GM06990 (cell line): ENCODE measurements at regions not wholly inside any gene's neighbourhood (a gene's known extent, or its start where the extent isn't known, plus 50 kb on each side); places are given as distances from the start of the nearest gene placed in this dataset.

Experiments
- DNase-seq: peaks from one replicate; pipeline ENCODE4 v3.0.0-alpha.2; 2011; ENCODE audit not compliant: insufficient read length; ENCODE audit errors: extremely low read depth
- H3K27me3 ChIP-seq: replicated peaks from 2 replicates; pipeline ENCODE4 v1.6.0; 2011; ENCODE audit warnings: low read length; ENCODE audit not compliant: control insufficient read depth, insufficient read depth
- H3K36me3 ChIP-seq: 2 replicates; pipeline ENCODE4 v1.5.1; 2011; ENCODE audit warnings: low read length; ENCODE audit not compliant: control insufficient read depth, insufficient read depth
- H3K4me3 ChIP-seq: replicated peaks from 2 replicates; pipeline ENCODE4 v1.5.1; 2011; ENCODE audit warnings: low read depth, mild to moderate bottlenecking, control low read depth, low read length
- CTCF ChIP-seq: IDR thresholded peaks from 2 replicates; pipeline ENCODE4 v1.5.1; 2011; ENCODE audit warnings: low read length, control low read depth, mild to moderate bottlenecking, inconsistent platforms; ENCODE audit not compliant: insufficient read depth, poor library complexity, severe bottlenecking

GRCh38 chr2:126504949-126505348, 151.0 kb upstream of the GYPC start:
- H3K4me3 ChIP-seq, result no peak overlapping the region
- no peaks in the 10 kb centered on the region for H3K27me3 ChIP-seq
- TF ChIP-seq CTCF, result no peak
- no peaks in the 10 kb centered on the region for H3K36me3 ChIP-seq
- DNase-seq, result no peak

GRCh38 chr2:126506786-126507185, 149.2 kb upstream of the GYPC start:
- TF ChIP-seq CTCF, result no peak
- no peak for DNase-seq
- no peaks in the 10 kb centered on the region for H3K27me3 ChIP-seq
- no peak overlapping the region for H3K4me3 ChIP-seq
- no peaks in the 10 kb centered on the region for H3K36me3 ChIP-seq

GRCh38 chr2:126507425-126507911, 148.5 kb upstream of the GYPC start:
- Histone ChIP-seq H3K27me3 (no peaks in the 10 kb centered on the region), H3K36me3 (no peaks in the 10 kb centered on the region), H3K4me3 (no peak overlapping the region)
- no peak for TF ChIP-seq CTCF
- no peak for DNase-seq

- DNase-seq, result no peak
- TF ChIP-seq CTCF, result no peak
- Histone ChIP-seq H3K27me3 (no peaks in the 10 kb centered on the region), H3K4me3 (no peak overlapping the region), H3K36me3 (no peaks in the 10 kb centered on the region)
Observed at GRCh38 chr2:126510356-126510755, 145.6 kb upstream of the GYPC start.

- no peak for DNase-seq
- H3K36me3 ChIP-seq, result no peaks in the 10 kb centered on the region
- no peak for TF ChIP-seq CTCF
- H3K4me3 ChIP-seq, result no peak overlapping the region
- no peaks in the 10 kb centered on the region for H3K27me3 ChIP-seq
Observed at GRCh38 chr2:126510960-126511359, 145.0 kb upstream of the GYPC start.

GRCh38 chr2:126512026-126512425, 143.9 kb upstream of the GYPC start:
- Histone ChIP-seq H3K4me3 (no peak overlapping the region), H3K36me3 (no peaks in the 10 kb centered on the region), H3K27me3 (no peaks in the 10 kb centered on the region)
- no peak for TF ChIP-seq CTCF
- DNase-seq, result no peak
